Dermis microvascular lymphatic vessel endothelial cell (primary cell): ENCODE measurements at regions not wholly inside any gene's neighbourhood (a gene's known extent, or its start where the extent isn't known, plus 50 kb on each side); places are given as distances from the start of the nearest gene placed in this dataset.

ENCODE experiments used
- DNase-seq, 2 donors: peaks; one replicate each; pipeline versions ENCODE4 v3.0.0 to v3.0.0-alpha.2; 2010; ENCODE audit warnings: low read depth in 2 of 2

DNA sequence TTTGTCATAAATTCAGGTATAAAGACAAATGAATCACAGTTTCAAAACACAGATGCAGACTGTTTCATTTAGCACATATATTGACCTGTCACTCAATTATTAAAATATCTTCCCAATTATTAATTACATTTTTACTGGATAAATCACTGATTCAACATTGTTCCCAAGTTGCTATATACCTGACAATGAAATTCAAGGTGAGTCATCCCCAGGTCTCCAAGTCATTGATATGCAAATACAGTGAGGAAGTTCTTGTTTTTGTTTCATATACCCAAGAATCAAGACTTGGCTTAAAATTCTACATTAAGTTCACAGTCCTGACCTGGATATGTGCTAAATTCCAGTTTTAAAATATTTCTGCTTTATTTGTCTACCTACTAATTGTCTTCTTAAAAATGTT is 599.3 kb upstream of the PSMD7 start:
- DNase-seq, result no peak

DNA sequence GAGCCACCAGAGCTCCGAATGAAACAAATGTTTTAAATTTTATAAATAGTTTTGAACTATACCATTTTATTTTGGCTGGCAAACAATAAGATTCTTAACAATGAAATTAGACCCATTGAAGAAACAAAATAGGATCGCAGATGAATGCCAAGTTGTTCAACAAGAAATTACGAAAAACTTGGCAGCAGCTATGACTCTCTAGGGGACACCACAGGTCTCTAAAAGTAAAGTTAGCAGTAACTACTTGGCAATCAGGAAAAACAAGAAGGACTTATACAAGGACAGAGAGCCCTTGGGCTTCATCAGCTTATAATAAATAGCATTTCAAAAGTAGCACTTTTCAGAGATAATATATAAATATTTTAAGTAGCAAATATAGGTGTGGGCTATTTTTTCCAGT is 603.8 kb upstream of the PSMD7 start:
- no peak for DNase-seq

DNA sequence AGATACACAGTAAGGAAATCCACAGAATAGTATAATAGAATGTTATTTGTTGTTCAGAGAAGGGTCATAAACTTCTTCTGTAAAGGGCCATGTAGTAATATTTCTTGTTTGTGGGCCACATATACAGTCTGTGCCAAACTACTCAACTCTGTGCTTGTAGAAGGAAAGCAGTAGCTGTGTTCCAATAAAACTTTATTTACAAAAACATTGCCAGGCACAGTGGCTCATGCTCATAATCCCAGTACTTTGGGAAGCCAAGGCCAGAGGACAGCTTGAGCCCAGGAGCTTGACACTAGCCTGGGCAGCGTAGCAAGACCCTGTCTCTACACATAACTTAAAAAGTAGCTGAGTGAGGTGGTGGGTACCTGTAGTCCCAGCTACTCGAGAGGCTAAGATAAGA is 612.8 kb upstream of the PSMD7 start:
- no peak for DNase-seq

DNA sequence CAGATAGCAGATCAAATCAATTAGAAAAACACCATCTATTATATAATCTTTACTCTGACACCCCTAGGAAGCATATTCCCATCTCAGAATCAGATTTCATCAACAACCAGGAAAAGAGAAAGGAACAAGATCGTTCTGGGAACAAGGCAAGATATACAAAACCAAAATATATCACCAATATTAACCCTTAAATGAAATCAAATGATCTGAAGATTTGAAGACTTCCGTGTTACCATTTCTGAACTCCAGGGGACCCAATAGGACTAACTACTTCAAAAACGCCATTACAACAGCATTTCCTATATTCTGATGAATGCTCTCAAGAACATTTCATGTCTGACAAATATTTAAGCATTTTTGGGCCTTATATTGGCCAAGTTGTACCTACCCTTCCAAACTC is 624.2 kb upstream of the ZFHX3 start:
- no peak for DNase-seq

DNA sequence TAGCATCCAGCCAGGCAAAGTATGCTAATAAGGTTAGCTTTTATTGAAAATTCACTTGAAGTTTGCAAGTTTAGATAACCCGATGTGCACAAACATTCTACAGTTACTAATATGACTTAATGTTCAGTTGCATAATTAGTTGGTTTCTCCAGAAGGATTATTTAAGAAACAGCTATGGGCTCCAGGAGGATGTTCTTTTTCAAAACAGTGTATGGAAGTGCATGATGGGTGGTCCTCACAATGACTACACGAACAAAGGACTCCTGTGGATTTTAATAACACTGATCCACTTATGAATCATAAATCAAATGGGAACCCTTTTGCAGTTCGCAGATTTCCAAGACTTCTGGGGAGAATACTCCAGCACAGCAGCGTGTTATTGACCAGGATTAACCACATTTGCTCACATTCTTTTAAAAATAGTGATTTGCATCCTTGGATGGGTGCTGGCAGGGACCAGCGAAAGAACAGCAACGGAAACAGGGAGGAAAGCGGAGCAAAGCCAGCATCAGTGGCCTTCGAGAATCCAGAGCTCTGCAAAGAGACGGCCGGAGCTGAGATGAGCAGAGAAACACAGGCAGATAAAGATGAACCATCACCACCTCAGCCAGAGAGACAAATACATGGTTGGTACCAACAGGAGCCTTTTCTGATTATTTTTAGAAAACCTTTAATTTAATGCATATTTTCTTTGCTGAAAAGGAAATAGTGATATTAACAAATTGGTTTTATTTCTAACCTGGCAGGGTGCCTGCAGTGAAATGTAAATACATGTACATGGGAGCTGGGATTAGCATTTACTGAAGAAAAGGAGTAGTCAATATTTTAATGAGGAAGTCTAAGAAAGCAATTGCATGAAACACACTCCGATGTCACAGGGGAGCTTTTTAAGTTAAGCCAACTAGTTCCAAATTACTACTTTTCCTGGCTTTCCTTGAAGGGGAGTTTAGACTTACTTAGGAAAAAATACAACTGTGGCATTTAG is 623.2 kb upstream of the ZFHX3 start:
- DNase-seq, result no peak

DNA sequence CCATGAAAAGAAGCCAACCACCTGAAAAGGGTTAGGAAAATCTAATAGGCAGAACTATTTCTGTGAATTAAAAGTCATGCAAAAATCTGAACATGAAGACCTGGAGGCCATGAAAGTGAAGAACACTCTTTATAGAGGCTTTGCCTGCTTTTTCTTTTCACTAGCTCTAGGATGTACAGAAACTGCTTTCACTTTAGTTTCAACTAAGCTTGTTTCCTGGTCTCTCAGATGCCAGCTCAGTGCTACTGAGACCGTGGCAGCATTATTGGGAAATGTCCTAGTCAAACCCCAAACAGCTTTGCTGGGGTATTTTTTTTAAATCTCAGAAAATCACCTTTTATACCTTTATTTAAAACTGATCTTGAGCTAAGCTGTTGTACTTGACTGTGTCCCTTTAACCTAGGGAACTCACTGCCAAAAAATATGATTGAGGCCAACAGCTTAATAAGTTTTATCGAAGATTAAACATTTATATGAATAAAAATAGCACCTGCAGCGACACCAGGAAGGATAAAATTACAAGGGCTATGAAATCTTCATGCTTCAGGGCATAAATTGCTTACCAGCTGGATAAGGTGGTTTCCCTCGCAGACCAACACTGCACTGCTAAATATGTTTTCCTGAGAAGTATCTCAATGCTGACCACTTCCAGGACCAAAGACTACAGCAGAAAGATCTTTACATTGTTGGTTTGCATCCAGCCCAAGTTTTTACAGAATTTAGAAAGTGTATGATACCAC is 621.8 kb upstream of the ZFHX3 start:
- no peak for DNase-seq

DNA sequence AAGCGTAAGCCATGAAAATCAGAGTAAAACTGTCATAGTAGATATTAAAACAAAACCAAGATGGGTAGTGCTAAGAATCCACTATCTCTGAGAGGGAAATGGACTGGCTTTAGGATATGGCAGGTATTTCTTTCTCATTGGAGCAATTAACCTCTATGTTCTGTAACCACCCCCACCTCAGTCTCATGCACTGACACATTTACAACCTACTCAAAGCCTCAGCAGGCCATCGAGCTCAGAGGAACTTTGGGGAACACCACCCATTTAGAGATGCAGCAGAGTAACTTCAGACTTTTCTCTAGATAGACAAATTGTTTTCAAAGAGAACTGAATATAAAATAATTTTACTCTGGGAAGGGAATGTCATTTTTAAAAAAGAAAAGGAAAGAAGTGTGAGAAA is 615.8 kb upstream of the ZFHX3 start:
- no peak for DNase-seq

DNA sequence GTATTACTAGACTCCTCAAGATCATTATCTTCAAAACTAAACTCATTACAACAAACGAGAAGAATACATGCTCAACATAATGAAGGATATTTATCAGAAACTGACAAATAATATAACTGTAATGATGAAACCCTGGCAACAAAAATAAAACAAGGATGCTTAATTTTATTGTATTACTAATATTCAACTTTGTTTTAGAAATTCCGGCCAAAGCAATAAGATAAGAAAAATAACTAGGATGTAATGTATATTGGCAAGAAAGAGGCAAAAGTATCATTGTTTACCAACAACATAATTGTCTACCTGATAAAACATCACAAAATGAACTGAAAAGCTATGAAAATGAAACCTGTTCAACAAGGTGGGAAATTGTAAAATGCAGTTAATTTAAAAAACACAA is 588.3 kb upstream of the ZFHX3 start:
- DNase-seq, result no peak

DNA sequence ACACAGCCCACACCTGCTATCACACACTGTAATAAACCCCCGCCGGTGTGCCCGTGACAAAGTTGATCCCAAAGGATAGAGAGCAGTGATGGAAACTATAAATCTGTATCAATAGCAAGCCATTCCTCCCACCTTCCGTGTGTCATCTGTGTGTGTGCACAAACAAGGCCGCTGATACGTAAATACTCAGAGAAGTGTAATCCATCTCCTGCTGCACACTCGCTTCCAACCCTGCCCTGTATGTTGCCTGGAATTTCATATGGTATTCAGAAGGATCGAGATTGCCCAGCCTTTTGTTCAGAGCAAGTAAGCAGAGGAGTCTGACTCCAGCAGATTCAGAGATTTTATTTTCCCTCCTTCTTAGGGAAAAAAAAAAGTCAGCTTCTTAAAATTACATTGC is 581.1 kb upstream of the ZFHX3 start:
- DNase-seq, result no peak

DNA sequence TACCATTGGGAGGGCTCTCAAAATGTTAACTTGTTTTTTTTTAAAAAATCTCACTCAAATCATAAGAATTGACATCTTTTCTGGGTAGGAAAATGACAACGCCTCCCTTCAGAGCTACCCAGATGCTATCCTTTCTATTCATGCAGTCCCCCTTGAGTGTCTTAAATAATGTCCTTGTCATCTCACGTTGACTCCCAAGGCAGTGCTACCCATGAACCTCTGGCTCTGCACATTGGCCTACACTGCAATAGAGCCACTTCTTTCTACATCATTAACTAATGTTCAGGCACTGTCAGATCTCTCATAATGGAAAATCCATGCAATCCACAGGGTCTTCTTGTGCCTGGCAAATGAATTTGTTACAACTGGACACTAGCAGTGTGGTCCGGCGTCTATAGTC is 569.8 kb upstream of the ZFHX3 start:
- no peak for DNase-seq

DNA sequence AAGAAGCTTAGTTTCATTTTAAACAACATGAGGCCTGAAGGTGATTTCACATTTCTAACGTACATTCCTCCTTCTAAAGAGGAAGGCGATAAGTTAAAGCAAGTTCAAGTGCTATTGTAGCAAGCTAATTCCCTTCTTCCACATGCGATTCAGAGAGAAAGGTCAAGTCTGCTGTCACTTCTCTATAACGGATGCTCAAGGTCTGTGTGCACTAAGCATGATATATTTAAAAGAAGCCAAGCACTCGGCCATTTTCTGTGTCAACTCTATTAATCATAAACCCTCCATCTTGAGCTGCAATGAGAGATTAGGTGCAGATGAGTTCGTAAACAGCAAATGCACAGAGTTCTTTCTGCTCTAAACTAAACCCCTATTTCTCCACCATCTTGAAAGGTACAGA is 568.8 kb upstream of the ZFHX3 start:
- no peak for DNase-seq

DNA sequence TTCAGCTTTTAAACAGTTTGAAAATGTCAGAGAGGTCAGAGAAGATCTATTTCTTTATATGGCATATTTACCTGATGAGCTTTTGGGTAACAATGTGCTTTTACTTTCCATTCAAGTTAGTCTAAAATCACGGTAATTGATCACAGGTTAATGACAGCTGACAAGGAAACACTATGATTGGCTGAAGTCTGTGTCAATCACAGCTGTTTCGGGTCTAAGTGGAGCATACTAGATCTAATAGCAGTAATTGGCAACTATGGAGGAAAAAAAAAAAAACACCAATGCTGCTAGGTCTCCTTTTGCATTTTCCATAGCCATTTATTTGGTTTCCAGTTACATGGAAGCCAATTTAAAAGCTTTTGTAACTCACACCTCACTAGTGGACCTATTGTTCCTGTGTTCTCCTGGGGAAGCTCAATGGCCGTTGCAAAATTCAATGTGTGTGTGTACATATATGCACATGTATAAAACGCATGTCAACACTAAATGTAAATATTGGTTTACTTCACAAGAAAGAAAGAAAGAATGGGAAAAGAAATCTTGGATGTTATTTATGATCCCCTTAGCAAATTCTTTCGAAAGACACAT is 568.3 kb upstream of the ZFHX3 start:
- DNase-seq, result no peak

DNA sequence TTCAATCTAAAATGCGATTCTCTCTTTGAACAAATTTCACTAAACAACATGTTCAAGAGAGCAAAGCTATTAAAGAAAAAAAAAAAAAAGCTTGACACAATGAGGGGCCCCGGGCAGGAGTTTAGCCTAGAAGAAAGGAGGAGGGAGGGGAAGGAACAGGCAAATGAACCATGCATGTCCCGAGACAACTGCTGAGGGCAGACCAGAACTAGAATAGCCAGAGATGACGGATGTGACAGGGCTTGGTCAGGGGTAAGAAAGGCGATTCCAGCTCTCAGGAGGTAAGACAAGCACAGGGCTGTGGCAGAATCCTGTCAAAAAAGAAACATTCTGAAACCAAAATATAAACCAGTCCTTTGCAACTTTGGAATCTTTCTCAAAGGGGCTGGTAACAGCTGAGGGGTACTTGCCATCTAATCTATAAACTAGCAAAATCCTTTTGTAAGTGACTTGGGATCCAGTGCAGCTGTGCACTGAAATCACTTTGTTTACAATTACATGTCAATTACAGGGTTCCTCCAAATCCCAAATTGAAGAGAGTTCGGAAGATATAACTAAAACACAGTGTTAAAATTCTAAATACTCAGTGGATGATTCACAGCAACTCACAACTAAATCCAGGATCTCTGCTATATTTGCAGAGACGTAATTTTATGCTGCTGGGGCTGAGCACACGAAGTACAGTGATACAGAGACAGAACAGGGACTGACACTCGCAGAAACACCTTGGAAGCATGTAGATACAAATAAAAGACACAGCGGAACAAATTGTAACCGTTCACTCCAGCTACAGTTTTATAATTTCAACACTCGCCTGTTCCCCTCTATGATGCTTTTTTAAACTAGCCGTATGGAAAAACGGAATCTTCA is 567.4 kb upstream of the ZFHX3 start:
- no peak for DNase-seq

DNA sequence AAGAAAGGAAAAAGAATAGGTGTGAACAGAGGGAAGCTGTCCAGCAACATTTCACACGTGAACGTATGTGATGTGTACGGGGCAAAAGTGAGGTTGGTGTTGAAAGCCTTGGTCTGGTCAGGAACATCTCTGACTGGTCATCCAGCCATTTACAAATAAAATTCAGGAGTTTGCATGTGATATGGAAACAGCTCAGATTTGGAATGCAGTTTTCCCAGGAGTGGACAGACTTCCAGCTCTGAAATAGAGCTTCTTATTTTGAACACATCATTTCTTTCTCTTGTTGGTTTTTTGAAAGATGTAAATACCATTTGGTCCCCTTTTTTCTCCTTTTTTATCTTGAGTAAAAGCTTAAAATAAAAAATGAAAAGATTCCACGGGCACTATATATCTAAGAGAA is 566.2 kb upstream of the ZFHX3 start:
- DNase-seq, result no peak

DNA sequence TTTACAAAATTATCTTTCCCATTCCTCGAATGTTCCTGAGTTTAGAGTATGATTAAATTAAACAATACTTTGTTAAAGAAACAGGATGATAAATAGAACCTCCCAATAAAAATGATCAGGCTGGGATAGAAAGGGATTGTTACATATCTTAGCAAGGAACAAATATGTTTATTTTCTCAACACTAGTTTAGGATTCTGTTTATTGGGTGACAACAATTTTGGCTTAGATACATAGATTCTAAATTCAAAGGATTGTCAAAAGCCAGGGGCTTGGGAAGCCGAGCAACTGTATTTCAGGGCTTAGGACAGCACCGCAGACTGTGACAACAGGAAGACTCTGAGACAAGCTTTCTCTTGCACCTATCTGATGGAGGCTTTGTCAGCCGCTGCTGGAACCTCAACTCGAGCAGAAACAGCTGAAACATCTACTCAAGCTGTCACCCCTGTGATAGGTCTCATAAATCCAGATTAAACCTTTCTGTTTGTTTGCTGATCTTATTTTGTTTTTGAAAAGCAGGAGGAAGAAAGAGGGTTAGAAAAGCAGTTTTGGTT is 562.8 kb upstream of the ZFHX3 start:
- no peak for DNase-seq

DNA sequence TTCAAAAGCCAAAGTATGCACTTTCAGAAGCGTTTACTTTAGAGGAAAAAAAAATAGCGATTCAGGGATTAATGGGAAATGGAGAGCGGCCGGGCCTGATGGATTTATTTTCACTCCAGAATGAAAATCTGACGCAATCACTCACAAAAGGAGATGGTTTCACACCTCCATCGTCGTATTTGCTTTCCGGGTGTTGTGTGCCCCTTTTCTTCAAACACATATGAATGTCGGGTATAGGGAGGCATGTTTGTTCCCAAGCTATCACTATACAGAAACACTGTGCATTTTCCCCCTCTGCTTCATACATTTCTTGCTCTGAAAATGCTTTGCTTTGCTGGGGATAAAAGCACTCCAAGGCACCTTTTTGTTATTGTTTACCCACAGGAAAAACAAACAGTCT is 562.2 kb upstream of the ZFHX3 start:
- DNase-seq, result no peak

DNA sequence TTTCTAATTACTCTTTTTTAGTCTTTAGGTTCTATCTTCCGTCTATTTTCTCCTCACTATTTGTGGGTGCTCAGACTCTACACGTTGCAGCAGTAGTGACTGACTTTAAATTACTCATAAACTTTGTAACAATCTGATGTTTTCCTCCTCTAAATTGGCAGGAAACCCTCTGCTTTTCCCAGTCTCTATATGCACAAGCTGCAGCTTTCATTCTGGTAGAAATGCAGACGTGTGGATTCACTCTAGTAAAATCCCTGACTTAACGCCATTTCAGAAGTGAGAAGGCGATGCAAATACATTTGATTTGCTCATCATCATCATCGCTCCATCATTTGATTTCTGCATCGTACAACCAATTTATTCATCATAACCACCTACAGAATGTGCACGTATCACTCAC is 561.0 kb upstream of the ZFHX3 start:
- DNase-seq, result no peak

DNA sequence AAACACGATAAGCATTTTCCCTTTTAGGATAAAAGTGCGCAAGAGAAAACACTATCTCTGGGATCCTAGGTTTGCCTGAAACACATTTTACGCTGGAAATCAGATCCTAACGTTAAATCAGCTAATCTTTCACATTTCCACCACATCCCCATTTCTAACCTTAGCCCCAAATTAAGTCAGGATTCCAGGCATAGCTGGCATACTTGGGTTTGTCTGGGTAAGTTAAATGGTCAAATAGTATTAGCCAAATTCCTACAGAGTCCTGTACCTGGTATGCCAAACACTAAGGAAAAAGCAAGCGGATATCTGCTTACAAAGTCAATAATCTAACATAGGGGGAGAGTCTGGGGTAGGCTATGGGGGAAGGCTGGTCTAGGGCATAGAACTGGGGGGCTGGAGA is 557.4 kb upstream of the ZFHX3 start:
- DNase-seq, result no peak

DNA sequence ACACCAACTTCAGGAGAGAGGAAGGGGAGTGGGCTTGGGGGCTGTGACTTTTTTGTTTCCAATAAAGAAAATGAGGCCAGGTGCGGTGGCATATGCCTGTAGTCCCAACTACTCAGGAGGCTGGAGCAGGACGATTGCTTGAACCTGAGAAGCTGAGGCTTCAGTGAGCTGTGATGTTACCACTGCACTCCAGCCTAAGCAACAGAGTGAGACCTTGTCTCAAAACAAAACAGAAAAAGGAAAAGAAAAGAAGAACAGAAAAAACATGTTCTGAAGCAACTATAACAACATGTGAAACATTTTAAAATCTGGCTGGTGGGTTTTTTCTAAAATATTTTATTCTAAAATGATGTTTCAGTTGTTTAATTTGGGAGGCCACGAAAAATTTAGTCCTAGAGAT is 554.0 kb upstream of the ZFHX3 start:
- no peak for DNase-seq

DNA sequence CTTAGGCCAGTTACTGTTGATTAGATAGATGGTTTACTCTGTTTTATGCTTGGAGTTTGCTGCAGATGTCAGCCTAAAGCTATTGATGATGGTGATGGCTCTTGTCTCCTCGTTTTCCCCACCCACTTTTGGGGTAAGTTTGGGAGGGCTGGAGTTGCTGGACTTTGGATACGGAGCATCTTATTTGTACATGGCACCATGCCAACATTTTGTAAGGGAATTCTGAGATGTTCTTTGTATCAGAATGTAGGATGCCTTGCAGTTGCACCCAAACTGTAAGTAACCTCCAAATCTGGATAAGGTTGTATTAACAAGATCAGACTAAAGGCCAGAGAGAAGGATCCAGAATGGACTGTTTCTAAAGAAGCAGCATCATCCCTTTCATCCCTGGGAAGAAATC is 551.9 kb upstream of the ZFHX3 start:
- DNase-seq, result no peak

DNA sequence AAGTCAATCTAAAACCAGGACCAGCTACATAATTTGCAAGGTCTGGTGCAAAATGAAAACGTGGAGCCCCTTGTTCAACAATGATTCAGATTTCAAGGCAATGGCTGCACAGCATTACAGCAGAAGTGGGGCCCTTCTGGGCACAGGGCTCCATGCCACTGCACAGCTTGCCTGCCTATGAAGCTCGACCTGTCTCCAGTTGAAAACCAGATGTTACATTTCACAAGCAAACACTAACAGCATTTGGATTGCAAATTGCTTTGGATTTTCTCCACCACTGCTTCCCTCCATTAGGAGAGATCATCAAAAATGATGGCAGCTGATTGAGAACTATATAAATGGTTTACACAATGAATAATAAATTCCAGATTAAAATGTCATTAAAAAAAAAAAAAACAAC is 551.4 kb upstream of the ZFHX3 start:
- no peak for DNase-seq
